Endothelial cell of umbilical vein (primary cell): ENCODE measurements at regions not wholly inside any gene's neighbourhood (a gene's known extent, or its start where the extent isn't known, plus 50 kb on each side); places are given as distances from the start of the nearest gene placed in this dataset.

Experiments
- CTCF ChIP-seq, 2 donors: IDR thresholded peaks; 1 replicate in 1 of 2; 2 replicates in 1 of 2; pipeline ENCODE4 v1.5.1; 2011; ENCODE audit warnings: low read length in 2 of 2, mild to moderate bottlenecking in 2 of 2, moderate library complexity in 2 of 2, control low read depth in 1 of 2, inconsistent platforms in 1 of 2, low read depth in 1 of 2; ENCODE audit not compliant: insufficient read depth in 1 of 2; ENCODE audit errors: extremely low read depth in 1 of 2
- EZH2 ChIP-seq: IDR thresholded peaks from 2 replicates; pipeline ENCODE4 v1.6.1; 2012; ENCODE audit warnings: borderline replicate concordance, low read depth, mild to moderate bottlenecking, moderate library complexity, low read length, inconsistent platforms; ENCODE audit not compliant: severe bottlenecking
- FOS ChIP-seq: IDR thresholded peaks from 2 replicates; pipeline ENCODE4 v1.6.1; 2011; ENCODE audit warnings: mild to moderate bottlenecking, low read length, moderate library complexity, borderline replicate concordance; ENCODE audit not compliant: insufficient read depth
- JUN ChIP-seq: IDR thresholded peaks from 2 replicates; pipeline ENCODE4 v1.6.1; 2011; ENCODE audit warnings: borderline replicate concordance, low read depth; ENCODE audit not compliant: insufficient read length, insufficient read depth
- MAX ChIP-seq: IDR thresholded peaks from 2 replicates; pipeline ENCODE4 v1.6.1; 2011; ENCODE audit not compliant: insufficient read depth, insufficient read length
- POLR2A ChIP-seq: IDR thresholded peaks from 2 replicates; pipeline ENCODE4 v1.6.1; 2012; ENCODE audit warnings: low read depth, mild to moderate bottlenecking, control low read depth, low read length
- POLR2AphosphoS5 ChIP-seq: IDR thresholded peaks from 2 replicates; pipeline ENCODE4 v1.6.1; 2012; ENCODE audit warnings: low read depth, mild to moderate bottlenecking, control low read depth, low read length, moderate library complexity; ENCODE audit not compliant: insufficient read depth

GRCh38 chr5:136772491-136772890 is 407.1 kb upstream of the TRPC7 start:
- TF ChIP-seq MAX (no peak), CTCF (IDR thresholded peaks at IDR 0.05; ENCODE audit: extremely low read depth in 1 of 2, insufficient read depth in 1 of 2, low read depth in 1 of 2, low read length in 2 of 2) (no peak), POLR2AphosphoS5 (no peak), EZH2 (no peak), FOS (no peak), POLR2A (no peak), JUN (no peak)
